ENCODE measurements at regions not wholly inside any gene's neighbourhood (a gene's known extent, or its start where the extent isn't known, plus 50 kb on each side); places are given as distances from the start of the nearest gene placed in this dataset.

DNA sequence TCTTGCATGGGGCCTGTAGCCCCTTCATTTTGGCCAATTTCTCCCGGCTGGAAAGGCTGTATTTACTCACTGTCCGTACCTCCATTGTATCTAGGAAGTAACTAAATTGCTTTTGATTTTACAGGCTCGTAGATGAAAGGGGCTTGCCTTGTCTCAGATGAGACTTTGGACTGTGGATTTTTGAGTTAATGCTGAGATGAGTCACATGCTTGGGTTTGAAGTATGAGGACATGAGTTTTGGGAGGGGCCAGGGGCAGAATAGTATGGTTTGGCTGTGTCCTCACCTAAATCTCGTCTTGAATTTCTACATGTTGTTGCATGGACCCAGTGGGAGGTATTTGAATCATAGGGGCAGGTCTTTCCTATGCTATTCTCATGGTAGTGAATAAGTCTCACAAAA is 407.6 kb upstream of the NDST3 start:
- TF ChIP-seq, protein P1, sequence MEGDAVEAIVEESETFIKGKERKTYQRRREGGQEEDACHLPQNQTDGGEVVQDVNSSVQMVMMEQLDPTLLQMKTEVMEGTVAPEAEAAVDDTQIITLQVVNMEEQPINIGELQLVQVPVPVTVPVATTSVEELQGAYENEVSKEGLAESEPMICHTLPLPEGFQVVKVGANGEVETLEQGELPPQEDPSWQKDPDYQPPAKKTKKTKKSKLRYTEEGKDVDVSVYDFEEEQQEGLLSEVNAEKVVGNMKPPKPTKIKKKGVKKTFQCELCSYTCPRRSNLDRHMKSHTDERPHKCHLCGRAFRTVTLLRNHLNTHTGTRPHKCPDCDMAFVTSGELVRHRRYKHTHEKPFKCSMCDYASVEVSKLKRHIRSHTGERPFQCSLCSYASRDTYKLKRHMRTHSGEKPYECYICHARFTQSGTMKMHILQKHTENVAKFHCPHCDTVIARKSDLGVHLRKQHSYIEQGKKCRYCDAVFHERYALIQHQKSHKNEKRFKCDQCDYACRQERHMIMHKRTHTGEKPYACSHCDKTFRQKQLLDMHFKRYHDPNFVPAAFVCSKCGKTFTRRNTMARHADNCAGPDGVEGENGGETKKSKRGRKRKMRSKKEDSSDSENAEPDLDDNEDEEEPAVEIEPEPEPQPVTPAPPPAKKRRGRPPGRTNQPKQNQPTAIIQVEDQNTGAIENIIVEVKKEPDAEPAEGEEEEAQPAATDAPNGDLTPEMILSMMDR (conservative IDR thresholded peaks at IDR 0.05 in 1 of 2, IDR thresholded peaks at IDR 0.05 in 1 of 2; ENCODE audit: extremely low read depth in 1 of 2, insufficient read depth in 1 of 2, low read depth in 1 of 2, low read length in 2 of 2): no peak
- no peak for TF ChIP-seq EZH2 (IDR thresholded peaks at IDR 0.05; ENCODE audit: borderline replicate concordance, low read length)
